Progenitor cell of endocrine pancreas (in vitro differentiated cells): ENCODE measurements at regions not wholly inside any gene's neighbourhood (a gene's known extent, or its start where the extent isn't known, plus 50 kb on each side); places are given as distances from the start of the nearest gene placed in this dataset.

Experiments used
- DNase-seq: peaks from one replicate; pipeline ENCODE4 v3.0.0; 2021; ENCODE audit warnings: low spot score; ENCODE audit not compliant: unreplicated experiment
- H3K27ac Mint-ChIP-seq: 2 replicates; pipeline ENCODE4 v1.8.0; 2021; ENCODE audit warnings: mild to moderate bottlenecking, moderate library complexity, mixed read lengths
- H3K27me3 Mint-ChIP-seq: 2 replicates; pipeline ENCODE4 v1.8.0; 2021; ENCODE audit warnings: mixed read lengths
- H3K36me3 Mint-ChIP-seq: 2 replicates; pipeline ENCODE4 v1.8.0; 2022; ENCODE audit warnings: mixed read lengths; ENCODE audit not compliant: insufficient read depth
- H3K4me1 Mint-ChIP-seq: 2 replicates; pipeline ENCODE4 v1.8.0; 2021; ENCODE audit warnings: low read depth, mixed read lengths
- H3K4me3 Mint-ChIP-seq: 2 replicates; pipeline ENCODE4 v1.8.0; 2021; ENCODE audit warnings: low read depth, mild to moderate bottlenecking, moderate library complexity, mixed read lengths
- H3K9me3 Mint-ChIP-seq: 2 replicates; pipeline ENCODE4 v1.8.0; 2021; ENCODE audit warnings: low read depth, mixed read lengths
- TF ChIP-seq, protein P1 (sequence below): fragments of 200-600 bp; sonication (generic); IDR thresholded peaks from one replicate; pipeline ENCODE4 v1.5.0; 2021; ENCODE audit warnings: antibody characterized with exemption, mild to moderate bottlenecking; ENCODE audit not compliant: unreplicated experiment

DNA sequence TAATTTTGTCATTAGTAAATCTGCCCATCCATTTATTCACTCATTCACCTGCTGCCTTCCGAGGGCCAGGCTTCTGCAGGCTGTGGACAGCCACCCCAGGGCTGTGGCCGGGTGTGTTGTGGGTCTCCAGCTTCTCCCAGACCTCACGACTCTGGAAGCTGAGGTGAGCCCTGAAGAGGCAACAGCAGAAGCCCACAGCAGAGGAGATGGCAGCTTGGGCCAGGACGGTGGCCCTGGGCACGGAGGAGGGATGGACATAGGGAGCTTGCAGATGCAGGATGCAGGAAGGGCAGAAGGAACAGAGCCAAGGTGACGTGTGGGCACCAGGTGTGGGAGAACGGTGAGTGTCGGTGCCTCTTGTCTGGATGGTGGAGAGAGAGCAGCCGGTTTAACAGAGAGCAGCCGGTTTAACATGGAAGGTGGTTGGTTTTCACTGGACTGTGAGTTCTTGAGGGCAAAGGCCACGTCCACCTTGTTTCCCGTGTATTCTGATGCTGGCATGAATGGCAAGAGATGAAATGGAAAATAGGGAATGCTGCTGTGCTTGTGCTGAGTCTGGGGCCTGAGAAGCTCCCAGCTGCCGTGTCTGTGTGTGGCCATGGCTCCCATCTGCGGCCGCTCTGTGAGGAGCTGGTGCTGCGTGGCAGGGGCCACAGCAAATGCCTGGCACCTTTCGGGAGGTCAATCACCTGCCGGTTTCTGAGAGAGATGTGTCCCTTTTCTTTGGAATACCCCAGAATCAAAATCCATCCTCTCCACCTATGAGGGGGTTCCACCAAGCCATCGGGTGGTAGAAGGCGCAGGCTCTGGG, 669.9 kb downstream of the BRD1 start:
- Mint-ChIP-seq H3K27ac (no peak overlapping the region), H3K36me3 (no peaks in the 10 kb centered on the region), H3K27me3 (peaks cover 7% of the 10 kb centered on the region), H3K9me3 (no peaks in the 10 kb centered on the region), H3K4me3 (no peak overlapping the region), H3K4me1 (peaks cover under 1% of the 10 kb centered on the region)
- DNase-seq, result no peak
- TF ChIP-seq, protein P1, sequence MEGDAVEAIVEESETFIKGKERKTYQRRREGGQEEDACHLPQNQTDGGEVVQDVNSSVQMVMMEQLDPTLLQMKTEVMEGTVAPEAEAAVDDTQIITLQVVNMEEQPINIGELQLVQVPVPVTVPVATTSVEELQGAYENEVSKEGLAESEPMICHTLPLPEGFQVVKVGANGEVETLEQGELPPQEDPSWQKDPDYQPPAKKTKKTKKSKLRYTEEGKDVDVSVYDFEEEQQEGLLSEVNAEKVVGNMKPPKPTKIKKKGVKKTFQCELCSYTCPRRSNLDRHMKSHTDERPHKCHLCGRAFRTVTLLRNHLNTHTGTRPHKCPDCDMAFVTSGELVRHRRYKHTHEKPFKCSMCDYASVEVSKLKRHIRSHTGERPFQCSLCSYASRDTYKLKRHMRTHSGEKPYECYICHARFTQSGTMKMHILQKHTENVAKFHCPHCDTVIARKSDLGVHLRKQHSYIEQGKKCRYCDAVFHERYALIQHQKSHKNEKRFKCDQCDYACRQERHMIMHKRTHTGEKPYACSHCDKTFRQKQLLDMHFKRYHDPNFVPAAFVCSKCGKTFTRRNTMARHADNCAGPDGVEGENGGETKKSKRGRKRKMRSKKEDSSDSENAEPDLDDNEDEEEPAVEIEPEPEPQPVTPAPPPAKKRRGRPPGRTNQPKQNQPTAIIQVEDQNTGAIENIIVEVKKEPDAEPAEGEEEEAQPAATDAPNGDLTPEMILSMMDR, result no peak

DNA sequence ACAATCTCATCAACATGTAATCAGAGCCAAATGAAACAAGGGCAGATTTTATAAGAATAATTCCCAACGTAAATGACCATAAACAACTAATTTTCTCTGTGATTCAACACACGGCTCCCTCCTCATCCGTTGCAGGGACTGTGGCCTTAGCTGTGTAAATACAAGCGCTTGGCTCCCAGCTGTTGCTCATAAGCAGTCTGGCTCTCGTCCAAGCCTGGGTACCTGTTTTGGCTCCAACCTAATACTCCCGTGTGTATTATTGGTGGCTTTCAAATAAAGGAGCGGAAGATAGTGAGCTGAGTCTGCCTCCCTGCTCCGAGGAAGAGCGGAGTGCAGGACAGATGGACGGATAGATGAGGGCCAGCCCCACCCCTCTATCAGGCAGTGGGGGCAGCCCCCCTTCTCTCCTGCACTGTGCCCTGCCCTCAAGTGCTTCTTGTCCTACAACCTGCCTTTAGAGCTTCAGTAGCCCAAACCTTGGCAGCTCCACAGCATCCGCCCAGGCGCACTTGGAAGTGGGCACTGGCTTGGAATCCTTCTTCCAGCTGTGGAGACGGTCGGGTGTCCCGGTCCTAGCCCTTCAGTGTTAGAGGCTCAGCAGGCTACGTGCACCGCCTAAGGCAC, 670.9 kb downstream of the BRD1 start:
- H3K36me3 Mint-ChIP-seq, result no peaks in the 10 kb centered on the region
- DNase-seq, result no peak
- H3K27ac Mint-ChIP-seq, result no peak overlapping the region
- H3K4me1 Mint-ChIP-seq, result peaks cover 7% of the 10 kb centered on the region
- H3K27me3 Mint-ChIP-seq, result peaks cover 3% of the 10 kb centered on the region
- H3K9me3 Mint-ChIP-seq, result no peaks in the 10 kb centered on the region
- TF ChIP-seq, protein P1, result no peak
- no peak overlapping the region for H3K4me3 Mint-ChIP-seq

DNA sequence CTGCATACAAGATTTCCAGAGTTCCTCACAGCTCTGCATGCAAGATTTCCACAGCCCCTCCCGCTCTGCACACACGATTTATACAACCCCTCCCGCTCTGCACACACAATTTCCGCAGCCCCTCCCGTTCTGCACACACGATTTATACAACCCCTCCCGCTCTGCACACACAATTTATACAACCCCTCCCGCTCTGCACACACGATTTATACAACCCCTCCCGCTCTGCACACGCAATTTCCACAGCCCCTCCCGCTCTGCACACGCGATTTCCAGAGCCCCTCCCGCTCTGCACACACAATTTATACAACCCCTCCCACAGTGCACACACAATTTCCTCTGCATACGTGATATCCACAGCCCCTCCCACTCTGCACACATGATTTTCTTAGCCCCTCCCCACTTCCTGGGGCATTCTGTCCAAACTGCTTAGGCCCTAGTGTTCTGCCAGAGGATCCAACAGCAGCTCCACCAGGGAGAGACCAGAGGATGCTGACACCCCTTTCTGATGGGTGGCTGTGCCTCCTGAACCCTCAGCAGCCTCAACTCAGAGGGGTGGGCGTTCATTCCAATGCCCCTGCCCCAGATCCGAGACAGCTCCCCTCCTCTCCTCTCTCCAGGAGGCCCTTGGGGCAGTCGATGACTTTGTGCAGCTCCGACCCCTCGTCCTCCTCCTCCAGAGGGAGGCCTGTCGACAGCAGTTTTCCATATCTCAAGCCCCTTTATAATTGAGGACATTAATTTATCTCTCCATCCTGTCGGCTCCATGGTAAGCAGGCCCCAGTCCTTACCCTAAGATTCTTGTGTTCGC, 671.7 kb downstream of the BRD1 start:
- H3K4me3 Mint-ChIP-seq, result no peak overlapping the region
- H3K4me1 Mint-ChIP-seq, result peaks cover 14% of the 10 kb centered on the region
- no peaks in the 10 kb centered on the region for H3K9me3 Mint-ChIP-seq
- no peak overlapping the region for H3K27ac Mint-ChIP-seq
- TF ChIP-seq, protein P1, result no peak
- H3K36me3 Mint-ChIP-seq, result no peaks in the 10 kb centered on the region
- no peak for DNase-seq
- peaks cover 3% of the 10 kb centered on the region for H3K27me3 Mint-ChIP-seq

DNA sequence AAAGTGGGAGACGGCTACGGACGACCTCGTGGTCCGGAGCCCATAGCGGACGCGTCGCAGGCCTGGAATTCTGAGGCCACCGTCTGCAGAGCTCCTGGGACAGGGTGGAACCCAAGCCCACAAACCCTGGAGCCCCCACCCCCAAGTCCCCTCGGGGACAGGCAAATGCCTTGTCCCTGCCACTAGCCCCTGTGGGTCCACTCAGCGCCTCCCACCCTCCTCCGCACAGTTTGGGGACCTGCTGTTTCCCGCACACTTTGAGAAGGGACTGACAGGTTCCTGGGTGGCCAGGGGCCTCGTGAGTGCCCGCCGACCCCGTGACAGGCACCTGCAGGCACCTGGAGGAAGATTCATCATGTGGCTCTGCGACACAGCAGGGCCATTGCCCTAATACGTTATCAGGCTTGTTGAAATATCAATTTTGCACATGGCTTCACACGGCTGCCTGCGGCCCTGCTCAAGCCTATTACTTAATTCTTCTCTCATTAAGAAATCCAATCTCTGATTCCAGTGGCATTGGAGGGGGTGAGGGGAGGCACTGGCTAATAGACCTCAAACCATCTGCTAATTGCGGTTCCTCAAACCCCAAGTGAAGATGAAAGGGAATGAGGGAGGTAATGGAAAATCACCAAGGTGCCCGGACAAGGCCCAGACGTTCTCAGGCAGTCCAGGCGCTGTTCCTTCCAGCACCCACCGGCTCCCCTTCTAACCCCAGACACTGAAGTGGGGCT, 672.5 kb downstream of the BRD1 start:
- DNase-seq, result no peak
- no peaks in the 10 kb centered on the region for H3K36me3 Mint-ChIP-seq
- H3K9me3 Mint-ChIP-seq, result no peaks in the 10 kb centered on the region
- TF ChIP-seq, protein P1, result no peak
- peaks cover 3% of the 10 kb centered on the region for H3K27me3 Mint-ChIP-seq
- H3K4me3 Mint-ChIP-seq, result no peak overlapping the region
- H3K4me1 Mint-ChIP-seq, result peaks cover 14% of the 10 kb centered on the region
- H3K27ac Mint-ChIP-seq, result no peak overlapping the region

DNA sequence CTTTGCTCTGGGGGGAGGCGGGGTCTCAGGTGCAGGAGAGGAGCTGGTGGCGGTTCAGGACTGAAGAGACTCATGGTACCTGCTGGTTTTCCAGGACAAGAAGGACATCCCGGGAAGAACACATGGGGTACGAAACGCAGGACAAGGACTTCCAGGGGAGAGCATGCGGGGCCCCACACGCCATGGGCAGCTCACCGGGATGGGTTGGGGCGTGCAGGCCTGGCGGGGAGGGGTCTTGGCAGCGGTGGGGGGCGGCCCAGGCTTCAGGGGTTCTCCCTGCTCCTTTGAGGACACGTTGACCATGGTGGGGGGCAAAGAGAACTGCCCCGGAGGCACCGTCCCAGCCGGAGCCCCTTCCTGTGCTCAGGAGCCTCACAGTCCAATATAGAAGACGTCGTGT, 673.2 kb downstream of the BRD1 start:
- Mint-ChIP-seq H3K27me3 (peaks cover 3% of the 10 kb centered on the region), H3K4me3 (no peak overlapping the region), H3K9me3 (no peaks in the 10 kb centered on the region), H3K4me1 (peaks cover 14% of the 10 kb centered on the region), H3K27ac (no peak overlapping the region), H3K36me3 (no peaks in the 10 kb centered on the region)
- DNase-seq, result no peak
- TF ChIP-seq, protein P1, result no peak
